ENCODE measurements at regions not wholly inside any gene's neighbourhood (a gene's known extent, or its start where the extent isn't known, plus 50 kb on each side); places are given as distances from the start of the nearest gene placed in this dataset.

DNA sequence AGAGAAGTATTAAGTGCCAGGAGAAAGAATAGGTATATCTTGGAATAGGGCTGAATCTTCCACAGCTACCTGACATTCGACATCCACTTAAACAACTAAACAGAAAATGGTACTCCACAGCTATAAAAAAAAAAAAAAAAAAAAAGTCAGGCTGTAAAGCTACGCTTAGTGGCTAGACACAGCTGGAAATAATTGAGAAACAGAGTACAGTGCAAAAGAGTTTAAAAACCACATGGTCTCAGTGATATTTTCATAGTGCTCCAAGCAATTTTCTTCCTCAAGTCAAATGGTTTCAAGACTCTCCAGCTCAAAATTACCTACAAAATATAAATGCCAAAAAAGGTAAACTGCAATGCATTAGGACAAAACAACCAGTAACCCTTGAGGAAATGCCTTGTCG is 607.1 kb downstream of the KCNJ2 start:
- H3K4me3 ChIP-seq (ENCODE audit: insufficient read depth, low read length, poor library complexity, severe bottlenecking), result no peak overlapping the region
- H3K36me3 ChIP-seq (ENCODE audit: low read length), result no peaks in the 10 kb centered on the region
- H3K79me2 ChIP-seq (ENCODE audit: insufficient read depth, low read length), result no peaks in the 10 kb centered on the region
- no peaks in the 10 kb centered on the region for H3F3A ChIP-seq (ENCODE audit: insufficient read depth)
- H3K9me2 ChIP-seq (replicated peaks; ENCODE audit: insufficient read depth, low read length), result no peaks in the 10 kb centered on the region
- H3K27me3 ChIP-seq (ENCODE audit: low read length), result no peaks in the 10 kb centered on the region
- H3K4me2 ChIP-seq (ENCODE audit: low read depth, low read length, poor library complexity, severe bottlenecking), result no peak overlapping the region
- no peak overlapping the region for H3K27ac ChIP-seq (ENCODE audit: low read depth, low read length)
- no peak overlapping the region for H2AFZ ChIP-seq (ENCODE audit: low read depth, low read length, severe bottlenecking)
- no peaks in the 10 kb centered on the region for H3K9me3 ChIP-seq (ENCODE audit: insufficient read depth, low read length)
- no peak overlapping the region for H3K9ac ChIP-seq (ENCODE audit: low read length)
- TF ChIP-seq CTCF (IDR thresholded peaks at IDR 0.05; ENCODE audit: insufficient read depth, low read length, poor library complexity, severe bottlenecking), result no peak
- no peak for TF ChIP-seq EZH2phosphoT487 (conservative IDR thresholded peaks at IDR 0.05; ENCODE audit: low read length)
- H4K20me1 ChIP-seq (ENCODE audit: low read depth, low read length), result no peaks in the 10 kb centered on the region

DNA sequence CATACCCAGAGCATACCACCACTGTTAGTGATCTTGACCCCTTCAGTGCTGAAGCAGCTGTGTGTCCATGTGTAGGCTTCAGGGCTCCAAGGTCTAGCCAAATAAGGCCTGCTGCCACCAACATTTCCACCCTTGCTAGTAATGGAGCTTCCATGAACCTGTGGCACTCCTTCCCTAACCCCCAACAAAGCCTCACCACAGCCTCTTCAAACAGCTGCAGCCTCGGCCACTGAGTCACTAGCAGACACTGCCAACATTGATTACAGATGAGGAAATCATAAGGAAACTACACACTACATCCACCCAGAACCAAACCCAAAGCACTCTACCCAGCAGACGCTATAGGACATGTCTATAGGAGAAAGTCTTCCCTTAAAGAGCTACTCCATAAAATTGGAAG is 610.7 kb downstream of the KCNJ2 start:
- H3K9me2 ChIP-seq (replicated peaks; ENCODE audit: insufficient read depth, low read length), result no peaks in the 10 kb centered on the region
- no peaks in the 10 kb centered on the region for H4K20me1 ChIP-seq (ENCODE audit: low read depth, low read length)
- no peaks in the 10 kb centered on the region for H3K79me2 ChIP-seq (ENCODE audit: insufficient read depth, low read length)
- H3K9ac ChIP-seq (ENCODE audit: low read length), result no peak overlapping the region
- TF ChIP-seq CTCF (IDR thresholded peaks at IDR 0.05; ENCODE audit: insufficient read depth, low read length, poor library complexity, severe bottlenecking), result no peak
- no peak for TF ChIP-seq EZH2phosphoT487 (conservative IDR thresholded peaks at IDR 0.05; ENCODE audit: low read length)
- H2AFZ ChIP-seq (ENCODE audit: low read depth, low read length, severe bottlenecking), result no peak overlapping the region
- H3F3A ChIP-seq (ENCODE audit: insufficient read depth), result no peaks in the 10 kb centered on the region
- H3K27ac ChIP-seq (ENCODE audit: low read depth, low read length), result no peak overlapping the region
- H3K4me3 ChIP-seq (ENCODE audit: insufficient read depth, low read length, poor library complexity, severe bottlenecking), result no peak overlapping the region
- no peak overlapping the region for H3K4me2 ChIP-seq (ENCODE audit: low read depth, low read length, poor library complexity, severe bottlenecking)
- H3K9me3 ChIP-seq (ENCODE audit: insufficient read depth, low read length), result no peaks in the 10 kb centered on the region
- H3K36me3 ChIP-seq (ENCODE audit: low read length), result no peaks in the 10 kb centered on the region
- no peaks in the 10 kb centered on the region for H3K27me3 ChIP-seq (ENCODE audit: low read length)

DNA sequence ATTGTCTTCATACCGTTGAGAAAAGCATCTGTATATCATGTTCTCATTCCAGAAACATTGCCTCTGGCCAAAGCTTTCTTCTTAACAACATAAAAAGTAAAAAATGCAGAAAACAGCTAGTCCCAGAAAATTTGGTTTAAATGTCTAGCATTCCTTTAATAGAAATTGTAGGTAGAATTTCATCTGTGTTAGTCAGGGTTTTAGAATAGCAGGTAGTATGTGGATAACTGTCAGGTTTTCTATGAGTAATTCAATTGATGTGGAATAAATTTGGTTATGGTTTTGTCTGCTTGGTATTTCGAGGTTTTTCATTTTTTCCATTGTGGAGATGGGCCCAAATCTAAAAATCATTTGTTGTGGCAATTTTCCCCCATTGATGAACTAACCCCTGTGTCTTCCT is 616.7 kb downstream of the KCNJ2 start:
- no peaks in the 10 kb centered on the region for H4K20me1 ChIP-seq (ENCODE audit: low read depth, low read length)
- no peak for TF ChIP-seq CTCF (IDR thresholded peaks at IDR 0.05; ENCODE audit: insufficient read depth, low read length, poor library complexity, severe bottlenecking)
- TF ChIP-seq EZH2phosphoT487 (conservative IDR thresholded peaks at IDR 0.05; ENCODE audit: low read length), result no peak

More for the DNA sequence above, 616.7 kb downstream of the KCNJ2 start:
- Histone ChIP-seq H3K27ac (ENCODE audit: low read depth, low read length) (no peak overlapping the region), H3K79me2 (ENCODE audit: insufficient read depth, low read length) (no peaks in the 10 kb centered on the region), H3K27me3 (ENCODE audit: low read length) (no peaks in the 10 kb centered on the region), H3K9me2 (replicated peaks; ENCODE audit: insufficient read depth, low read length) (no peaks in the 10 kb centered on the region), H3K9ac (ENCODE audit: low read length) (no peak overlapping the region), H3K9me3 (ENCODE audit: insufficient read depth, low read length) (no peaks in the 10 kb centered on the region), H3F3A (ENCODE audit: insufficient read depth) (no peaks in the 10 kb centered on the region), H3K4me2 (ENCODE audit: low read depth, low read length, poor library complexity, severe bottlenecking) (no peak overlapping the region), H2AFZ (ENCODE audit: low read depth, low read length, severe bottlenecking) (no peak overlapping the region), H3K36me3 (ENCODE audit: low read length) (no peaks in the 10 kb centered on the region), H3K4me3 (ENCODE audit: insufficient read depth, low read length, poor library complexity, severe bottlenecking) (no peak overlapping the region)
